ENCODE measurements at regions not wholly inside any gene's neighbourhood (a gene's known extent, or its start where the extent isn't known, plus 50 kb on each side); places are given as distances from the start of the nearest gene placed in this dataset.

- no peak for DNase-seq (ENCODE audit: missing footprints)
- intact Hi-C loops (cut with DNase I): no loop called here
- ATAC-seq: no peak
Observed at GRCh38 chr14:61988240-61988639, 226.0 kb downstream of the SNAPC1 start.

- intact Hi-C loops (cut with DNase I): no loop called here
- no peak for ATAC-seq
- DNase-seq (ENCODE audit: missing footprints): no peak
Observed at GRCh38 chr14:61992139-61992538, 229.9 kb downstream of the SNAPC1 start.

DNA sequence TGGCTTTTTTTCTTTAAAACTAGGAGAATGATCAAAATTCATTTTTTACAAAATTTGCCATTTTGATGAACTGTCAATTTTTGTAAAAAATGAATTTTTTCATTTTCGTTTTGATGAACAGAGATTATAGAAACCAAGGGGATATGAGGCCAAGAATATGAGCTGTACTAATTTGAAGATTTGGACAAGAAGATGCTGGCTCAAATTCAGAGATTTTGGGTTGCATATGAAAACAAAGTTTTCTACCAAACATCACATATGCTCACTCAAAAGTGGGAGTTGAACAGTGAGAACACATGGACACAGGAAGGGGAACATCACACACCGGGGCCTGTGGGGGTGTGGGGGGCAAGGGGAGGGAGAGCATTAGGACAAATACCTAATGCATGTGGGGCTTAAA is 230.7 kb downstream of the SNAPC1 start:
- ATAC-seq (no peak), DNase-seq (ENCODE audit: missing footprints) (no peak)
- intact Hi-C loops (cut with DNase I): no loop called here

GRCh38 chr14:61994589-61994988 is 232.4 kb downstream of the SNAPC1 start:
- ATAC-seq (no peak), DNase-seq (ENCODE audit: missing footprints) (no peak)
- intact Hi-C loops (cut with DNase I): no loop called here

DNA sequence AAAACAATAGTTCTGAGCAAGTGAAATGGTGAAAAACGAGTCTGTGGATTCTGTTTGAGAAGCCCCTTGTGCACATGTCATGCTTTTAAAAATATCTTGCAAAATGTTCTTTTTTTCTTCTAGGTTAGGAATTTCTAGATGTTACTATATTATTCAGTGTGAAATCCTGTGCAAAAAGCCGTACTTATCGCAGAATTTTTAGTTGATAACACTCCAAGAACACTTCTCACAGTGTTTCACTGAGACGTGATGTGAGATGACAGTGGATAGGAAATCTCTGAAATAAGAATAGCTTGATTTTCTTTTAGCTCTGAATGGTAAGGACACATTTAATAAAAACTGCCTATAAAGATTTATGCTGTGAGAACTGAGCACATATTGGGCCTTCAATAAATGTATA is 234.5 kb downstream of the SNAPC1 start:
- intact Hi-C loops (cut with DNase I): no loop called here
- DNase-seq (ENCODE audit: missing footprints) (no peak), ATAC-seq (no peak)

GRCh38 chr14:61997161-61997560 is 234.9 kb downstream of the SNAPC1 start:
- ATAC-seq (no peak), DNase-seq (ENCODE audit: missing footprints) (no peak)
- intact Hi-C loops (cut with DNase I): no loop called here

DNA sequence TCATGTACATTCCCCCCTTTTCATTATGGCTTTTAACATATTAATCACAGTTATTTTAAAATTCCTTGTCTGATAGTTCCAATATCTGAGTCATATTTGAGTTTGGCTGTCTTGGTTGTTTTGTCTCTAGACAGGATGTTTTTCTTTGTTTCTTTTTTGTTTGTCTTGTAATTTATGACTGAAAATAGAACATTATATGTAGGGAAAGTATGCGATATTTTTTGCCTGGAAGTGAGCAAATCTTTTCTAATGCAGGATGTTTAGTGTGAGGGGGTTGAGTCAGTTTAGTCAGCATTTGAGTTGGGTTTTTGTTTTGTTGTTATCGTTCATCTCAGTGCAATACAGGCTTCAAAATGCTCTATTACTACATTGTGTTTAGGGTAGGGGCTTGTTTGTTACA is 239.7 kb downstream of the SNAPC1 start:
- intact Hi-C loops (cut with DNase I): no loop called here
- ATAC-seq (no peak), DNase-seq (ENCODE audit: missing footprints) (no peak)

DNA sequence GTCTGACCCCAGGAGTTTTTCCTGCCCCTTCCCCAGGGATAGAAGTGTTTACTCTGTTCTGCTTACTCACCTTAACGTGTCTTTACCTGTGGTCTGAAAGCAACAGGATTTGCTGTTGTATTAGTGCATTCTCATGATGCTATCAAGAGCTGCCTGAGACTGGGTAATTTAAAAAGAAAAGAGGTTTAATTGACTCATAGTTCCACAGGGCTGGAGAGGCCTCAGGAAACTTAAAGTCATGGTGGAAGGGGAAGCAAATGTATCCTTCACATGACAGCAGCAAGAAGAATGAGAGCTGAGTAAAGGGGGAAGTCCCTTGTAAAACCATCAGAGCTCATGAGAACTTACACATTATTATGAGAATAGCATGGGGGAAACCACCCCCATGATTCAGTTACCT is 240.4 kb downstream of the SNAPC1 start:
- intact Hi-C loops (cut with DNase I): no loop called here
- ATAC-seq (no peak), DNase-seq (ENCODE audit: missing footprints) (no peak)

DNA sequence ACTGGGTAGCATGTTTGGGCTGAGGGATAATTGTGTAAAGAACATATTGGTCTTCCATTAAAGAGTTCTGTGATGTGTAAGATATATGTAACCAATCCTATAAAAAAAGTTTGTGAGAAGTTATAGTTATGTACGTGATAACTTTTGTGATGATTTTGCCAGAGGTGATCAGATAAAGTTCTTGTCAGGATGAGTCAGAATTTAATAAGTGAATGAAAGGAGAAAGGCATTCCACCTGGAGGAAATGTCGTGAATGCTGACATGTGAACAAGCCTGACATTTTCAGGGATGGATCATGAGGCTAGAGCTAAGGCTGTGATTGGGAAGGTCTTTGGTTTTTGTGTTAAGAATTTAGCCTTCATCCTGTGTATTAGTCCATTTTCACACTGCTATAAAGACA is 241.5 kb downstream of the SNAPC1 start:
- no peak for ATAC-seq
- intact Hi-C loops (cut with DNase I): no loop called here
- no peak for DNase-seq (ENCODE audit: missing footprints)

DNA sequence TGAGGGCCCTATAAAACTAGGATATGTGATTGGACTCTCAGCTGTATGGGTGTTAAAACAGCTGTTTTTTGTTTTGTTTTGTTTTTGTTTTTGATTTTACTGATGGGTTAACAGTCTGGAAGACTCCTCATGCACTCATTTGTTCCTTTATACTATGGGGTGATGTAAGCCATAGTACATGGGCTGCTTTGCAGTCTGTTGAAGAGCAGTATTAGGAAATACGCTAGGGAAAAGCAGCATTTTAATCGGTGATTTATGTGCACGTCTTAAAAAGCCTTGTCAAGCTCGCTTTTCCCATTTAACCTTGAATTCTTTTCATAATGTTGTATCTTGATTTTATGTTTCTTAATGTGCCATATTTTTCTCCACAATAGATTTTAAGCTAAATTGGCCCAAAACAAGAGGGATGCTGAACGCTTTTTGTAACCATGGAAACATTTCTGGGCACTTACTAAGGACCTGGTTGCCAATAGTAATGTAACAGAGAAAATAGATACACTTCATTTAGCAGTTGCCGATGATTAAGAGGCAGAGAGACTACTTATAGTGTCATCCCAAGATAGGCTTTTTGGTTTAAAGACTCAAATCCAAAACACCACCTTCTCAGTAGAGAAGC is 244.0 kb downstream of the SNAPC1 start:
- no peak for ATAC-seq
- intact Hi-C loops (cut with DNase I): no loop called here
- no peak for DNase-seq (ENCODE audit: missing footprints)

DNA sequence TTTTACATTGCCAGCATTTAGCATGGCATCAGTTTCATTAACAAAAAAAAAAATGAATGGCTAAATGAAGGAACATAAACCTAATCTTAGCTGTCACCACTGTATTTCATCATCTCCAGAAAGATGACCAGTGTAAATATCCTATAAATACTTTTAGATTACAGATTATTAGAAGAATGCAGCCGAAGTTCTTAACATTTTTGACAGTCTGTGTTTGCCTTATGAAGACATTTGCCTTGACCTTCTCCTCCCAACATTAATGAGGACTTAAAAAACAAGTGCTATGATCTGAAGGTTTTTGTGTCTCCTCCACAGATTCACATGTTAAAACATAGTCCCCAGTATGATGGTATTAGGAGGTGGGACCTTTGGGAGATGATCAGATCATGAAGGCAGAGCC is 253.0 kb downstream of the SNAPC1 start:
- ATAC-seq: no peak
- intact Hi-C loops (cut with DNase I): no loop called here
- no peak for DNase-seq (ENCODE audit: missing footprints)

DNA sequence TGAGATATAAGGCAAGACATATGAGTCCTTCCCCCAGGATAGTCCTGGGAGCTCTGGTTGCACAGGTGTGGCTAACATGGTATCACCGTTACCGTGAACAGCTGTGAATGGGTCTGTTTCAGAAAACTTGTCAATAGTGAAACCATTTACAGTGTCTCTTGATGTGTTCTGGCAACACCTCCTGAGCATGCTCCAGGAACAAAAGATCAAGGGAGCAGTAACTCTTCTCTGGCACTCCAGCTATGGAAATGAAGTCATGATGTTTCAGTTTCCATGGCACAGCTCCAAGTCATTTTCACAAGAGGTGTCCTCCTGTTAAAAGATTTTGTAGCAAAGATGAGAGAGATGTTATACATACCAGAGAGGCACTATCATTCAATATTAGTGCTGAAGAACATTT is 253.7 kb downstream of the SNAPC1 start:
- ATAC-seq: no peak
- DNase-seq (ENCODE audit: missing footprints): no peak
- intact Hi-C loops (cut with DNase I): no loop called here

DNA sequence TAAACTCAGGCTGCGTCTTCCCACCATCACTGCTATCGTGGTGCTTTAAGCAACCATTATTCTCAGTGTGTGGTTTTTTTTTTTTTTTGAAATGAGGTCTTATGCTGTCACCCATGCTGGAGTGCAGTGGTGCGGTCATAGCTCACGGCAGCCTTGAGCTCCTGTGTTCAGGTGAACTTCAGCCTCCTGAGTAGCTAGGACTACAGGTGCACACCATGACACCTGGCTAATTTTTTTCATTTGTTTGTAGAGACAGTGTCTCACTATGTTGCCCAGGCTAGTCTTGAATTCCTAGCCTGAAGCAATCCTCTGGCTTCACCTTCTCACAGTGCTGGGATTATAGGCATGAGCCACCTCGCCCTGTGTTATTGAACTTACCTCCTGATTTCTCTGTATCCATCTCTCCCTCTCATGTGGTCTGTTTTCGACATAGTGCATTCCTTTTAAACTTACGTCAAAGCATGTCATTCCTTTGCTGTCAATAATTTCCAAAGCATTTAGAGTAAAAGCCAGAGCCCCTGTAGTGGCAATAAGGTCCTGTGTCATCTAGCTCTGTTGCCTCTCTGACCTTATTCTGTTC is 255.5 kb downstream of the SNAPC1 start:
- intact Hi-C loops (cut with DNase I): no loop called here
- no peak for ATAC-seq

GRCh38 chr14:62018606-62019005 is 256.4 kb downstream of the SNAPC1 start:
- DNase-seq (ENCODE audit: missing footprints) (no peak), ATAC-seq (no peak)
- intact Hi-C loops (cut with DNase I): no loop called here

More for the DNA sequence above, 255.5 kb downstream of the SNAPC1 start:
- DNase-seq (ENCODE audit: missing footprints): no peak

DNA sequence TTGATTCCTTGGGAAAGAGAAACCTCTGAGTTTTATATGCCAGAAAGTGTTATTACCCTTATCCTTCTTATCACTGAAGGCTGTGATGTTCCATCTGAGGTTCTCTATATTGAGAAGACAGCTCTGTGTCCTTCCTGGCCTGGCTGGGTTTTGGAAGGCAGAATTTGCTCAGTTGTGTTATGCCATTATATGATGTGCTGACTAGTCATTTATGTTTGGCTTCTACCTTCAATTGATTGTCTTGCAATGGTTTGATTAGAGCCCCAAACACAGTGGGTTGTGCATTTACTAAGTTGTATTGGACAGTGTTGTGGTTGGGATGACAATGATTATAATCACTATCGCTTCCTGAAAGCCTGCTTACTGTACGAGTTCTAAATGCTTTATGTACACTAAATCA is 265.7 kb downstream of the SNAPC1 start:
- intact Hi-C loops (cut with DNase I): no loop called here
- ATAC-seq: no peak
- no peak for DNase-seq (ENCODE audit: missing footprints)

- intact Hi-C loops (cut with DNase I): no loop called here
- ATAC-seq (no peak), DNase-seq (ENCODE audit: missing footprints) (no peak)
Observed at GRCh38 chr14:62029569-62029924, 267.3 kb downstream of the SNAPC1 start.

- DNase-seq (ENCODE audit: missing footprints) (no peak), ATAC-seq (no peak)
- intact Hi-C loops (cut with DNase I): no loop called here
Observed at GRCh38 chr14:62030387-62030786, 268.2 kb downstream of the SNAPC1 start.

- intact Hi-C loops (cut with DNase I): no loop called here
- DNase-seq (ENCODE audit: missing footprints) (no peak), ATAC-seq (no peak)
Observed at GRCh38 chr14:62031504-62031903, 269.3 kb downstream of the SNAPC1 start.

DNA sequence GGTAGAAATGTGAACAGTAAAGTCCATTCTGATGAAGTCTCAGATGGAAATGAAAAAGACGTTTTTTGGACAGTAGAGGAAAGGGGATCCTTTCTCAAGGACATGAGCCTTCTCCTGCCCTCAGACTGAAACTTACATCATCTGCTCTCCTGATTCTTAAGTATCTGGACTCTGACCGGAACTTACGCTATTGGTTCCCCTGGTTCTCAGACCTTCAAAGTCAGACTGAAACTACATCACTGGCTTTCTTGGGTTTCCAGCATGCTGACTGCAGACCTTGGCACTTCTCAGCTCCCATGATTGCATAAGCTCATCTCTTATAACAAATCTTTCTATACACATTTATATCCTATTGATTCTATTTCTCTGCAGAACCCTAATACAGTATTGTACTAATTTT is 291.0 kb downstream of the SNAPC1 start:
- intact Hi-C loops (cut with DNase I): no loop called here
- DNase-seq (ENCODE audit: missing footprints): no peak
- ATAC-seq: no peak

DNA sequence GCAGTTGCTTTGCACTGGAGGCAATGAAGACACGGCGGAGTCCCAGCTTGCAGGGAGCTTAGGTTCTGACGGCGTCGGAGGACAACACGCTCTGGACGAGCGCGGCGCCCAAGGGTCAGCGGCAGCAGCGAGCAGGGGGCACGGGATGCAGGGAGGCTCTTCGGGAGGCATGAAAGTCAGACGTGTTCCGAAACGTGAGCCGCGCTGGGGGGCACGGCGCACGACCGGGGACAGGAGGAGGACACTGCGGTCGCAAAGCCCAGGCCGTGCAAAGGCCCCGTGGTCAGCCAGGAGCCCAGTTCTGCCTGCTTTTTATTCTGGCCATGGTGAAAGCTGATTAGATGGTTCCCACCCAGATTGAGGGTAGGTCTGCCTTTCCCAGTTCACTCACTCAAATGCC is 294.6 kb downstream of the SNAPC1 start:
- no peak for ATAC-seq

GRCh38 chr14:62062645-62063044 is 300.4 kb downstream of the SNAPC1 start:
- no peak for DNase-seq (ENCODE audit: missing footprints)
- ATAC-seq: no peak
- intact Hi-C loops (cut with DNase I): no loop called here

More for the DNA sequence above, 294.6 kb downstream of the SNAPC1 start:
- intact Hi-C loops (cut with DNase I): no loop called here
- DNase-seq (ENCODE audit: missing footprints): no peak

Measured in Right ventricle myocardium inferior (tissue), 1 donor.